Calu3 (cell line): ENCODE measurements at regions not wholly inside any gene's neighbourhood (a gene's known extent, or its start where the extent isn't known, plus 50 kb on each side); places are given as distances from the start of the nearest gene placed in this dataset.

Source experiments
- BruUV-seq: library from RNA; stranded (reverse); fragments of 400-500 nt; replicated peaks from 2 replicates; lab custom pipeline; 2021; lab: Mats Ljungman, UMichigan
- CTCF ChIA-PET: fragments of 300-600 bp; sonication (Branson Sonifier 250); formaldehyde crosslinking; loops from one replicate; lab custom pipeline; 2022; ENCODE audit warnings: antibody characterized with exemption; lab: Charles Lee
- DNase-seq: peaks from one replicate; pipeline ENCODE4 v3.0.0; 2022
- H3K27ac Mint-ChIP-seq: one replicate; pipeline ENCODE4 v1.8.0; 2022; ENCODE audit warnings: mixed read lengths; ENCODE audit not compliant: unreplicated experiment
- H3K27me3 Mint-ChIP-seq: one replicate; pipeline ENCODE4 v1.8.0; 2022; ENCODE audit warnings: mixed read lengths; ENCODE audit not compliant: unreplicated experiment
- H3K36me3 Mint-ChIP-seq: one replicate; pipeline ENCODE4 v1.8.0; 2022; ENCODE audit warnings: mild to moderate bottlenecking, moderate library complexity, mixed read lengths; ENCODE audit not compliant: insufficient read depth, unreplicated experiment
- H3K4me1 Mint-ChIP-seq: one replicate; pipeline ENCODE4 v1.8.0; 2022; ENCODE audit warnings: mild to moderate bottlenecking, low read depth, mixed read lengths; ENCODE audit not compliant: unreplicated experiment
- H3K4me3 Mint-ChIP-seq: one replicate; pipeline ENCODE4 v1.8.0; 2022; ENCODE audit warnings: mild to moderate bottlenecking, low read depth, moderate library complexity, mixed read lengths; ENCODE audit not compliant: unreplicated experiment
- H3K9me3 Mint-ChIP-seq: one replicate; pipeline ENCODE4 v1.8.0; 2022; ENCODE audit warnings: low read depth, mixed read lengths; ENCODE audit not compliant: unreplicated experiment
- intact Hi-C: fragments of 100-400 bp; cut with micrococcal nuclease; formaldehyde crosslinking; loops from one replicate; pipeline ENCODE4 v1.10.0; 2022; ENCODE audit not compliant: unreplicated experiment
- TF ChIP-seq, protein P1 (sequence below): fragments of 200-600 bp; IDR thresholded peaks from one replicate; pipeline ENCODE4 v1.8.0; 2022; ENCODE audit warnings: antibody characterized with exemption; ENCODE audit not compliant: unreplicated experiment

DNA sequence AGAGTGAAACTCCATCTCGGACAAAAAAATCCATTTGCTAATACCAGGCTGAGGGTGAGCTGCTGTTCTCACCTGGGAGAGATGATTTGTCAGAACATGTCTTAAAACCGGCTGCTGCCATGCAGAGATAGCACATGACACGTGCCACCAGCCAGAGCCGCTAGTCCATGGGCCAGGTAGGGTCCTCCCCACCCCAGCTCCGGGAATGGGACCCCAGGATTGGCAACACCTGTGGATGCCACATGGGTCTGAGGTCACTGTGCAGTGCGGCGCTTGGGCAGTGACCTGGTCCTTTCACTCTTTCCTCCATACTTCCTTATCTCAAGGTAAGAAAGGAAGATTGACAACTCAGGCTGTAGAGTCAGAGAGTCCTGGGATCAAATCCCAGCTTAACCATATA is 393.3 kb upstream of the TNRC6C start:
- TF ChIP-seq, protein P1, sequence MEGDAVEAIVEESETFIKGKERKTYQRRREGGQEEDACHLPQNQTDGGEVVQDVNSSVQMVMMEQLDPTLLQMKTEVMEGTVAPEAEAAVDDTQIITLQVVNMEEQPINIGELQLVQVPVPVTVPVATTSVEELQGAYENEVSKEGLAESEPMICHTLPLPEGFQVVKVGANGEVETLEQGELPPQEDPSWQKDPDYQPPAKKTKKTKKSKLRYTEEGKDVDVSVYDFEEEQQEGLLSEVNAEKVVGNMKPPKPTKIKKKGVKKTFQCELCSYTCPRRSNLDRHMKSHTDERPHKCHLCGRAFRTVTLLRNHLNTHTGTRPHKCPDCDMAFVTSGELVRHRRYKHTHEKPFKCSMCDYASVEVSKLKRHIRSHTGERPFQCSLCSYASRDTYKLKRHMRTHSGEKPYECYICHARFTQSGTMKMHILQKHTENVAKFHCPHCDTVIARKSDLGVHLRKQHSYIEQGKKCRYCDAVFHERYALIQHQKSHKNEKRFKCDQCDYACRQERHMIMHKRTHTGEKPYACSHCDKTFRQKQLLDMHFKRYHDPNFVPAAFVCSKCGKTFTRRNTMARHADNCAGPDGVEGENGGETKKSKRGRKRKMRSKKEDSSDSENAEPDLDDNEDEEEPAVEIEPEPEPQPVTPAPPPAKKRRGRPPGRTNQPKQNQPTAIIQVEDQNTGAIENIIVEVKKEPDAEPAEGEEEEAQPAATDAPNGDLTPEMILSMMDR: no peak
- no peaks in the 10 kb centered on the region for H3K9me3 Mint-ChIP-seq
- H3K27me3 Mint-ChIP-seq: peaks cover 80% of the 10 kb centered on the region
- no peaks in the 10 kb centered on the region for H3K36me3 Mint-ChIP-seq
- DNase-seq: no peak
- H3K4me1 Mint-ChIP-seq: no peaks in the 10 kb centered on the region
- no peak overlapping the region for H3K27ac Mint-ChIP-seq
- no TSS peak for BruUV-seq
- no peak overlapping the region for H3K4me3 Mint-ChIP-seq
- intact Hi-C loops: no loop called here
- CTCF ChIA-PET: interaction anchor here (0.8 kb wide), 1 partner anchor 14 kb away, joined by 3 read pairs; no protein-coding TSS in a partner anchor

DNA sequence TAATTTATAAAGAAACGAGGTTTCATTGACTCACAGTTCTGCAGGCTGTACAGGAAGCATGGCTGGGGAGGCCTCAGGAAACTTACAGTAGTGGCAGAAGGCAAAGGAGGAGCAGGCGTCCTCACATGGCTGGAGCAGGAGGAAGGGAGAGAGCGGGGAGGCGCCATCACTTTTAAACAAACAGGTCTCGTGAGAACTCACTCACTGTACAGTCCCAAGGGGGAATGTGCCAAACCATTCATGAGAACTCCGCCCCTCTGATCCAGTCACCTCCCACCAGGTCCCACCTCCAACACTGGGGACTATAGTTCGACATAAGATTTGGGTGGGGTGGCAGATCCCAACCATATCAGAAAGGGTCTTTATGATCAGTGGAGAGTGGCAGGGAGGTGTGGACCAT is 392.4 kb upstream of the TNRC6C start:
- no peaks in the 10 kb centered on the region for H3K9me3 Mint-ChIP-seq
- H3K27ac Mint-ChIP-seq: no peak overlapping the region
- BruUV-seq: no TSS peak
- CTCF ChIA-PET: no interaction called here
- no peak overlapping the region for H3K4me3 Mint-ChIP-seq
- H3K36me3 Mint-ChIP-seq: no peaks in the 10 kb centered on the region
- TF ChIP-seq, protein P1: no peak
- peaks cover 82% of the 10 kb centered on the region for H3K27me3 Mint-ChIP-seq
- DNase-seq: no peak
- intact Hi-C loops: no loop called here
- H3K4me1 Mint-ChIP-seq: no peaks in the 10 kb centered on the region

DNA sequence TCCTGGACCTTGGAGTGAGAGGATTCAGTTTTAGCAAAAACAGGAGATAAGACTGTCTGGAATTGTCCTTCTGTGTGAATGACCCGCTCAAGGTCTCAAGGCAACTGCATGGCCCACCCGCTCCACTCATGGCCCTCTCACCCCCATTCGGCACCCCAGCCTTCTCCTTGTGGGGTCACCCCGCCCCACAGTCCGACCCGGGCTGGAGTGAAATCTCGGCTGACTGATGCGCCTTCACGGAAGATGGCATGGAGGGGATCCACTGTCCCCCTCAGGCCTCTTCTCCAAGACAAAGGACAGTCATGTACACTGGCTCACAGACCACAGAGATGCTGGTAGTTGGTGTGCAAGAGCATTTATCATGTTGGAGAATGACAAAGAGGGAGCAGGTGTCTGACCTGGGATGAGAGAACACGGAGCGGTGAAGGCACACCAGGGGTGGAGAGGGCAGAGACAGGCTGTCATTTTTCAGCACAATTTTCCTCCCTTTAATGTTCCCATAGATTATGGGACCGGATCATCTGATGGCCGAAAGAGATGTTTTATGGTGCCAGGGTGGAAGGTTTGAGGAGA is 391.9 kb upstream of the TNRC6C start:
- CTCF ChIA-PET: no interaction called here
- Mint-ChIP-seq H3K27me3 (peaks cover 87% of the 10 kb centered on the region), H3K27ac (no peak overlapping the region), H3K36me3 (no peaks in the 10 kb centered on the region), H3K4me3 (no peak overlapping the region), H3K4me1 (no peaks in the 10 kb centered on the region), H3K9me3 (no peaks in the 10 kb centered on the region)
- no peak for DNase-seq
- intact Hi-C loops: no loop called here
- TF ChIP-seq, protein P1: no peak
- BruUV-seq: no TSS peak

DNA sequence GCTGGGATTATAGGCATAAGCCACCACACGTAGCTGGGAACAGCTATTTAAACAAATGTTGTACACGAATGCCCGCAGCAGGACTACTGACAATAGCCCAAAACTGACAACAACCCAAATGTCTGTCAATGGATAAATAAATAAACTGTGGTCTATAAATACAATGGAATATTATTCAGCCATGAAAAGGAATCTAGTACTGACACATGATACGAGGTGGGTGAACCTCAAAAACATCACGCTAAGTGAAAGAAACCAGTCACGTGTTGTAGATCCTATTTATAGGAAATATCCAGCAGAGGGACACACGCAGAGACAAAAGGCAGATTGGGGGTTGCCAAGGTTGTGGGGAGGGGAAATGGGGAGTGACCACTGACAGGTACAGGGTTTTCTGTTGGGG is 390.0 kb upstream of the TNRC6C start:
- CTCF ChIA-PET: interaction anchor here (0.6 to 0.7 kb wide), 2 partner anchors 11 to 158 kb away, joined by 3 read pairs; no protein-coding TSS in a partner anchor
- Mint-ChIP-seq H3K4me1 (no peaks in the 10 kb centered on the region), H3K9me3 (no peaks in the 10 kb centered on the region), H3K4me3 (no peak overlapping the region), H3K27me3 (peaks cover 97% of the 10 kb centered on the region), H3K27ac (no peak overlapping the region), H3K36me3 (no peaks in the 10 kb centered on the region)
- intact Hi-C loops: no loop called here
- no TSS peak for BruUV-seq
- no peak for DNase-seq
- TF ChIP-seq, protein P1: no peak
